Activated B cell treated with CpG ODN at 0.5 μM for 24 hours (primary cell): ENCODE measurements at regions not wholly inside any gene's neighbourhood (a gene's known extent, or its start where the extent isn't known, plus 50 kb on each side); places are given as distances from the start of the nearest gene placed in this dataset.

Experiments
- ATAC-seq: fragments of 200-7000 bp; cut with Tn5 transposase; one replicate; pipeline ENCODE4 v1.10.0; 2021; ENCODE audit warnings: low read depth, mild to moderate bottlenecking, moderate library complexity
- CTCF ChIA-PET: fragments of 350-600 bp; sonication (Branson Sonifier 250); formaldehyde crosslinking; loops from one replicate; lab custom pipeline; 2021; ENCODE audit warnings: antibody characterized with exemption; lab: Charles Lee
- POLR2A ChIA-PET: fragments of 350-600 bp; sonication (Branson Sonifier 250); formaldehyde crosslinking; loops from one replicate; lab custom pipeline; 2021; ENCODE audit warnings: antibody characterized with exemption; lab: Charles Lee
- DNase-seq: peaks from one replicate; pipeline ENCODE4 v3.0.0; 2022
- H3K27ac Mint-ChIP-seq: one replicate; pipeline ENCODE4 v1.8.0; 2020; ENCODE audit warnings: mixed read lengths
- H3K27me3 Mint-ChIP-seq: one replicate; pipeline ENCODE4 v1.8.0; 2021; ENCODE audit warnings: mixed read lengths
- H3K36me3 Mint-ChIP-seq: one replicate; pipeline ENCODE4 v1.8.0; 2021; ENCODE audit warnings: low read depth, mixed read lengths
- H3K4me1 Mint-ChIP-seq: one replicate; pipeline ENCODE4 v1.8.0; 2021; ENCODE audit warnings: mixed read lengths
- H3K4me3 Mint-ChIP-seq: one replicate; pipeline ENCODE4 v1.8.0; 2020; ENCODE audit warnings: mild to moderate bottlenecking, mixed read lengths
- H3K9me3 Mint-ChIP-seq: one replicate; pipeline ENCODE4 v1.8.0; 2020; ENCODE audit warnings: mixed read lengths
- intact Hi-C: fragments of 100-400 bp; cut with micrococcal nuclease; formaldehyde crosslinking; loops from one replicate; pipeline ENCODE4 v1.15.1; 2024
- TF ChIP-seq, protein P1 (sequence below): fragments of 200-600 bp; IDR thresholded peaks from one replicate; pipeline ENCODE4 v1.8.0; 2022; ENCODE audit warnings: antibody characterized with exemption, mild to moderate bottlenecking

DNA sequence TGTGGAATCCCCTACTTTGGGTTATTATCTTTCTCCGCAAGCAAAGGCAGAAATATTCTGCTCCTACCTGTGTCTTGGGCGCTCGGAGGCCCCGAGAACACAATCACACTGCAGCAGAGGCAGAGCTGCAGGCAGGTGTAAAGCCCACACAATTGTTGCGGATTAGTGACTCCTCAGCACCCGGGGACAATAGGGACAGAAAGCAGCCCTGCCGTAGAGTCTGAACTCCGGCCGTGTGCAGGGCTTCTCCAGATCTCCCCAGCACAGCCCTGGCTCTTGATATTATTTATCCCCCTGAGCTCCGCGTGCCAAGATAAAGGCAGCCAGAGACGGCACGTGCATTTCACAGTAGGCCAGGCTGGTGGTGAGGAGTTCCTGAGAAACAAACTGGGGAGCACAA lies 229.2 kb downstream of the EN1 start:
- Mint-ChIP-seq H3K9me3 (no peaks in the 10 kb centered on the region), H3K36me3 (no peaks in the 10 kb centered on the region), H3K4me3 (no peak overlapping the region), H3K27me3 (peaks cover 3% of the 10 kb centered on the region), H3K4me1 (no peaks in the 10 kb centered on the region), H3K27ac (no peak overlapping the region)
- ChIA-PET CTCF (no interaction called here), POLR2A (no interaction called here)
- TF ChIP-seq, protein P1, sequence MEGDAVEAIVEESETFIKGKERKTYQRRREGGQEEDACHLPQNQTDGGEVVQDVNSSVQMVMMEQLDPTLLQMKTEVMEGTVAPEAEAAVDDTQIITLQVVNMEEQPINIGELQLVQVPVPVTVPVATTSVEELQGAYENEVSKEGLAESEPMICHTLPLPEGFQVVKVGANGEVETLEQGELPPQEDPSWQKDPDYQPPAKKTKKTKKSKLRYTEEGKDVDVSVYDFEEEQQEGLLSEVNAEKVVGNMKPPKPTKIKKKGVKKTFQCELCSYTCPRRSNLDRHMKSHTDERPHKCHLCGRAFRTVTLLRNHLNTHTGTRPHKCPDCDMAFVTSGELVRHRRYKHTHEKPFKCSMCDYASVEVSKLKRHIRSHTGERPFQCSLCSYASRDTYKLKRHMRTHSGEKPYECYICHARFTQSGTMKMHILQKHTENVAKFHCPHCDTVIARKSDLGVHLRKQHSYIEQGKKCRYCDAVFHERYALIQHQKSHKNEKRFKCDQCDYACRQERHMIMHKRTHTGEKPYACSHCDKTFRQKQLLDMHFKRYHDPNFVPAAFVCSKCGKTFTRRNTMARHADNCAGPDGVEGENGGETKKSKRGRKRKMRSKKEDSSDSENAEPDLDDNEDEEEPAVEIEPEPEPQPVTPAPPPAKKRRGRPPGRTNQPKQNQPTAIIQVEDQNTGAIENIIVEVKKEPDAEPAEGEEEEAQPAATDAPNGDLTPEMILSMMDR: no peak
- no peak for ATAC-seq
- no peak for DNase-seq
- intact Hi-C loops: no loop called here

DNA sequence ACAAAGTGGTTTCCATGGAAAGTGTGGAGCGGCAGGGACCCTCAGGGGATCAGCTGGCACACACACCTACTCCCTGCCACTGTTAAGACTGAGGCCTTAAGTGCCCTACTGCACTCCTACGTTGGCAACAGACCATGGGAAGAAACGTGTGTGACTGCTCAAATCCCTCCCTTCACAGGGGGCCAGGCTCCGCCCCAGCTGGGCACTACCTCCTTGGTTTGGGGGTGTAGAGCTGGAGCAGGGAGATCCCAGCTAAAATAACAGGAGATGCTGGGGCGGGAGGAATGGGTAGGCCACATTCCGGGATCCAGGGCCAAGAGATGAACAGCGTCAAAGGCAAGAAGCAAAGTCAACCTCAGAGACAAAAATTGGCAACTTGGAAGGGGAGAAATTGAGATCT lies 231.0 kb downstream of the EN1 start:
- H3K27ac Mint-ChIP-seq: no peak overlapping the region
- POLR2A ChIA-PET: no interaction called here
- H3K4me3 Mint-ChIP-seq: no peak overlapping the region
- DNase-seq: no peak
- intact Hi-C loops: no loop called here
- no peak for ATAC-seq
- TF ChIP-seq, protein P1: no peak
- H3K36me3 Mint-ChIP-seq: no peaks in the 10 kb centered on the region
- CTCF ChIA-PET: no interaction called here
- no peaks in the 10 kb centered on the region for H3K9me3 Mint-ChIP-seq
- H3K27me3 Mint-ChIP-seq: peaks cover 3% of the 10 kb centered on the region
- H3K4me1 Mint-ChIP-seq: no peaks in the 10 kb centered on the region

GRCh38 chr2:118614841-118615271 lies 232.6 kb downstream of the EN1 start:
- H3K4me1 Mint-ChIP-seq: no peaks in the 10 kb centered on the region
- ChIA-PET CTCF (no interaction called here), POLR2A (no interaction called here)
- H3K4me3 Mint-ChIP-seq: no peak overlapping the region
- intact Hi-C loops: no loop called here
- DNase-seq: no peak
- no peak for ATAC-seq
- no peaks in the 10 kb centered on the region for H3K36me3 Mint-ChIP-seq
- TF ChIP-seq, protein P1: no peak
- no peaks in the 10 kb centered on the region for H3K9me3 Mint-ChIP-seq
- no peak overlapping the region for H3K27ac Mint-ChIP-seq
- peaks cover 3% of the 10 kb centered on the region for H3K27me3 Mint-ChIP-seq

GRCh38 chr2:118613737-118614136 lies 233.7 kb downstream of the EN1 start:
- Mint-ChIP-seq H3K36me3 (no peaks in the 10 kb centered on the region), H3K9me3 (no peaks in the 10 kb centered on the region), H3K4me1 (no peaks in the 10 kb centered on the region), H3K4me3 (no peak overlapping the region), H3K27ac (no peak overlapping the region), H3K27me3 (peaks cover 3% of the 10 kb centered on the region)
- DNase-seq: no peak
- ChIA-PET CTCF (no interaction called here), POLR2A (no interaction called here)
- TF ChIP-seq, protein P1: no peak
- no peak for ATAC-seq
- intact Hi-C loops: no loop called here

GRCh38 chr2:118611691-118612090 lies 235.8 kb downstream of the EN1 start:
- ChIA-PET CTCF (no interaction called here), POLR2A (no interaction called here)
- intact Hi-C loops: no loop called here
- Mint-ChIP-seq H3K9me3 (no peaks in the 10 kb centered on the region), H3K4me3 (no peak overlapping the region), H3K36me3 (no peaks in the 10 kb centered on the region), H3K27ac (no peak overlapping the region), H3K4me1 (no peaks in the 10 kb centered on the region), H3K27me3 (peaks cover 3% of the 10 kb centered on the region)
- TF ChIP-seq, protein P1: no peak
- no peak for ATAC-seq
- no peak for DNase-seq
